Trophoblast cell (in vitro differentiated cells and primary cell): ENCODE measurements at regions not wholly inside any gene's neighbourhood (a gene's known extent, or its start where the extent isn't known, plus 50 kb on each side); places are given as distances from the start of the nearest gene placed in this dataset.
"Not testable (repeated sequence)": the region's sequence is repeated elsewhere in the genome, so short reads cannot be mapped to it uniquely, and the experiment has no call there.

Source experiments
- DNase-seq, 2 donors: peaks; one replicate each; pipeline ENCODE4 v3.0.0-alpha.2; 2016
- H2AFZ ChIP-seq: 2 replicates; pipeline ENCODE4 v1.6.1; 2013; ENCODE audit warnings: low read length, moderate library complexity, mild to moderate bottlenecking; ENCODE audit not compliant: insufficient read depth, poor library complexity
- H2AK5ac ChIP-seq: 2 replicates; pipeline ENCODE4 v1.6.1; 2013; ENCODE audit warnings: mild to moderate bottlenecking, low read length
- H2BK120ac ChIP-seq: 2 replicates; pipeline ENCODE4 v1.6.1; 2013; ENCODE audit warnings: low read length, mild to moderate bottlenecking, moderate library complexity; ENCODE audit not compliant: insufficient read depth, poor library complexity
- H2BK12ac ChIP-seq: 2 replicates; pipeline ENCODE4 v1.6.1; 2013; ENCODE audit warnings: mild to moderate bottlenecking, low read length, moderate library complexity
- H2BK5ac ChIP-seq: 2 replicates; pipeline ENCODE4 v1.6.1; 2013; ENCODE audit warnings: low read length, low read depth, moderate library complexity, mild to moderate bottlenecking; ENCODE audit not compliant: poor library complexity
- H3K14ac ChIP-seq: 2 replicates; pipeline ENCODE4 v1.6.1; 2013; ENCODE audit warnings: mild to moderate bottlenecking, low read length
- H3K18ac ChIP-seq: 2 replicates; pipeline ENCODE4 v1.6.1; 2013; ENCODE audit warnings: mild to moderate bottlenecking, low read length
- H3K23ac ChIP-seq: 2 replicates; pipeline ENCODE4 v1.6.1; 2013; ENCODE audit warnings: low read length
- H3K27ac ChIP-seq: 2 replicates; pipeline ENCODE4 v1.5.1; 2013; ENCODE audit warnings: low read depth, mild to moderate bottlenecking, inconsistent platforms, low read length, moderate library complexity
- H3K27me3 ChIP-seq: 2 replicates; pipeline ENCODE4 v1.6.1; 2013; ENCODE audit warnings: inconsistent platforms, mild to moderate bottlenecking, low read length, moderate library complexity; ENCODE audit not compliant: insufficient read depth
- H3K36me3 ChIP-seq, 2 experiments: 1 replicate in 1 of 2; 2 replicates in 1 of 2; pipeline ENCODE4 v1.6.1; 2013; ENCODE audit warnings: low read length in 2 of 2, mild to moderate bottlenecking in 2 of 2, moderate library complexity in 1 of 2; ENCODE audit not compliant: insufficient read depth in 2 of 2, control insufficient read depth in 1 of 2
- H3K4ac ChIP-seq: 2 replicates; pipeline ENCODE4 v1.6.1; 2013; ENCODE audit warnings: low read depth, mild to moderate bottlenecking, low read length, moderate library complexity
- H3K4me1 ChIP-seq, 2 experiments: 1 replicate in 1 of 2; 2 replicates in 1 of 2; pipeline ENCODE4 v1.6.1; 2013; ENCODE audit warnings: low read length in 2 of 2, mild to moderate bottlenecking in 2 of 2, moderate library complexity in 1 of 2; ENCODE audit not compliant: insufficient read depth in 2 of 2, control insufficient read depth in 1 of 2
- H3K4me2 ChIP-seq: 2 replicates; pipeline ENCODE4 v1.6.1; 2013; ENCODE audit warnings: inconsistent platforms, mild to moderate bottlenecking, low read length, moderate library complexity
- H3K4me3 ChIP-seq: 2 replicates; pipeline ENCODE4 v1.5.1; 2013; ENCODE audit warnings: mild to moderate bottlenecking, low read depth, low read length, inconsistent platforms
- H3K79me1 ChIP-seq: one replicate; pipeline ENCODE4 v1.6.1; 2013; ENCODE audit warnings: low read length
- H3K79me2 ChIP-seq: 2 replicates; pipeline ENCODE4 v1.6.1; 2013; ENCODE audit warnings: low read length, mild to moderate bottlenecking; ENCODE audit not compliant: control insufficient read depth, insufficient read depth, poor library complexity
- H3K9ac ChIP-seq: 2 replicates; pipeline ENCODE4 v1.6.1; 2013; ENCODE audit warnings: mild to moderate bottlenecking, low read length
- H3K9me3 ChIP-seq: 2 replicates; pipeline ENCODE4 v1.6.1; 2013; ENCODE audit warnings: low read depth, mild to moderate bottlenecking, control low read depth, inconsistent platforms, low read length; ENCODE audit not compliant: insufficient read depth
- H4K12ac ChIP-seq: 2 replicates; pipeline ENCODE4 v1.6.1; 2013; ENCODE audit warnings: low read depth, mild to moderate bottlenecking, low read length, moderate library complexity
- H4K8ac ChIP-seq: 2 replicates; pipeline ENCODE4 v1.6.1; 2013; ENCODE audit warnings: low read depth, mild to moderate bottlenecking, low read length, moderate library complexity
- H4K91ac ChIP-seq: one replicate; pipeline ENCODE4 v1.6.1; 2013; ENCODE audit warnings: low read depth, mild to moderate bottlenecking, low read length, moderate library complexity
- WGBS: extraction: QIAGEN DNeasy Blood & Tissue Kit; methylation state at CpG from one replicate; pipeline ENCODE4 v1.1.7; 2013; ENCODE audit warnings: missing lambda C conversion rate; ENCODE audit not compliant: insufficient read length, insufficient coverage; ENCODE audit errors: extremely low coverage; 5-methylcytosine and 5-hydroxymethylcytosine counted together

DNA sequence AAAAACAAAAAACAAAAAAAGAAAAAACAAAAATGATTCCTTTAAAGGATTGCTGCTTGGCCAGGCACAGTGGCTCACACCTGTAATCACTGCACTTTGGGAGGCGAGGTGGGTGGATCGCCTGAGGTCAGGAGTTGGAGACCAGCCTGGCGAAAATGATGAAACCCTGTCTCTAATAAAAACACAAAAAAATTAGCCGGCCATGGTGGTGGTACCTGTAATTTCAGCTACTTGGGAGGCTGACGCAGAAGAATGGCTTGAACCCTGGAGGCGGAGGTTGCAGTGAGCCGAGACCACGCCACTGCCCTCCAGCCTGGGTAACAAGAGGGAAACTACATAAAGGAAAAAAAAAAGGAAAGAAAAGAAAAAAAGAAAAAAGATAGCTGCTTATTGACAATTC, 3920.8 kb upstream of the OR11H1 start:
- not testable (repeated sequence) for H3K23ac ChIP-seq, H3K4me1 ChIP-seq, H3K4me3 ChIP-seq, H4K91ac ChIP-seq, H3K4me2 ChIP-seq, H3K27me3 ChIP-seq, H3K4ac ChIP-seq, H3K36me3 ChIP-seq, H2BK5ac ChIP-seq, H3K79me2 ChIP-seq, H3K18ac ChIP-seq, H2BK120ac ChIP-seq, H3K9ac ChIP-seq, H2BK12ac ChIP-seq, H4K8ac ChIP-seq, DNase-seq, H2AK5ac ChIP-seq, H4K12ac ChIP-seq, H3K14ac ChIP-seq, H2AFZ ChIP-seq, H3K27ac ChIP-seq, H3K79me1 ChIP-seq
- no CpG with 5 or more reads among the region's 8 CpGs for WGBS
- peaks cover 38% of the 10 kb centered on the region for H3K9me3 ChIP-seq

DNA sequence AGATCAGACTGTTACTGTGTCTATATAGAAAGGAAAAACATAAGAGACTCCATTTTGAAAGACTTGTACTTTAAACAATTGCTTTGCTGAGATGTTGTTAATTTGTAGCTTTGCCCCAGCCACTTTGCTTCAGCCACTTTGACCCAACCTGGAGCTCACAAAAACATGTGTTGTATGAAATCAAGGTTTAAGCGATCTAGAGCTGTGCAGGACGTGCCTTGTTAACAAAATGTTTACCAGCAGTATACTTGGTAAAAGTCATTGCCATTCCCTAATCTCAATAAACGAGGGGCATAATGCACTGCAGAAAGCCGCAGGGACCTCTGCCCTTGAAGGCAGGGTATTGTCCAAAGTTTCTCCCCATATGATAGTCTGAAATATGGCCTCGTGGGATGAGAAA, 3919.5 kb upstream of the OR11H1 start:
- not testable (repeated sequence) for H2AFZ ChIP-seq, H3K36me3 ChIP-seq

DNA sequence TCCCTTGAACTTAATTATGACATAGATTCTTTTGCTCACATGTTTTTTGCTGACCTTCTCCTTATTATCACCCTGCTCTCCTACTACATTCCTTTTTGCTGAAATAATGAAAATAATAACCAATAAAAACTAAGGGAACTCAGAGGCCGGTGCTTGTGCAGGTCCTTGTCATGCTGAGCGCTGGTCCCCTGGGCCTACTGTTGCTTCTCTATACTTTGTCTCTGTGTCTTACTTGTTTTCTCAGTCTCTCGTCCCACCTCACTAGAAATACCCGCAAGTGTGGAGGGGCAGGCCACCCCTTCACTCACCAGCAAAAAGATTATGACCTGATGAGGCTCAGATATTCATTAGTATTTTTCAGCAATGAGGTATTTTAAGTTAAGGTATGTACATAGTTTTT, 3918.8 kb upstream of the OR11H1 start:
- not testable (repeated sequence) for H3K4me2 ChIP-seq, H3K27ac ChIP-seq, H4K8ac ChIP-seq, H2AK5ac ChIP-seq, H2AFZ ChIP-seq, H3K9ac ChIP-seq, H3K4me3 ChIP-seq, H3K23ac ChIP-seq, H3K79me2 ChIP-seq, H3K14ac ChIP-seq, H4K12ac ChIP-seq, H3K36me3 ChIP-seq, H2BK5ac ChIP-seq, H3K79me1 ChIP-seq, H3K4ac ChIP-seq, H2BK120ac ChIP-seq, H3K27me3 ChIP-seq, H3K18ac ChIP-seq, H4K91ac ChIP-seq, H2BK12ac ChIP-seq, H3K4me1 ChIP-seq, DNase-seq
- WGBS = no CpG with 5 or more reads among the region's 4 CpGs
- peaks cover 56% of the 10 kb centered on the region for H3K9me3 ChIP-seq

More for the DNA sequence above, 3919.5 kb upstream of the OR11H1 start:
- not testable (repeated sequence) for H3K79me1 ChIP-seq, H2BK5ac ChIP-seq, H3K9ac ChIP-seq, H4K12ac ChIP-seq, H3K4ac ChIP-seq, H4K91ac ChIP-seq, H3K14ac ChIP-seq, H3K4me1 ChIP-seq, H3K79me2 ChIP-seq, DNase-seq, H2BK120ac ChIP-seq, H3K27me3 ChIP-seq, H2AK5ac ChIP-seq, H3K4me2 ChIP-seq, H3K4me3 ChIP-seq, H3K23ac ChIP-seq, H2BK12ac ChIP-seq, H3K18ac ChIP-seq, H3K27ac ChIP-seq, H4K8ac ChIP-seq
- H3K9me3 ChIP-seq = peaks cover 49% of the 10 kb centered on the region
- WGBS = no CpG with 5 or more reads among the region's 5 CpGs

DNA sequence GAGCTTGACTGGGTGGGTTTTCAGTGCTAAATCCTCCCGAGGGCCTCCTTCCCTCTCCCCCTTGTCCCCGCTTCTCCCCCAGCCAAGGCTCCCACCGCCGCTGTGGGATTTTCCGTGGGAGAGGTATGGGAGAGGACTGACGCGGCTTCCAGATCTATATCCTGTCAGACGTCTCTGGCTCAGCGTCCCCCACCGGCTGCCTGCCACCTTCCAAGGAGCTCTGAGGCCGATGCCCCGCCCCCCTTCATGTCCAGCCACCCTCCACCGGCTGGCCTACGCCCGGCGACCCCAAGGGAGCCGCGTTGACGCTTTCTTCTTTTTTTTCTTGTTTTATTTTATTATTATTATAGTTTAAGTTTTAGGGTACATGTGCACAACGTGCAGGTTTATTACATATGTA, 3916.7 kb upstream of the OR11H1 start:
- H3K9ac ChIP-seq, H2AFZ ChIP-seq, H3K4me3 ChIP-seq, H3K4ac ChIP-seq, H2BK12ac ChIP-seq, H2BK5ac ChIP-seq, H2BK120ac ChIP-seq, H4K91ac ChIP-seq, H2AK5ac ChIP-seq, H3K14ac ChIP-seq, H3K79me1 ChIP-seq, DNase-seq, H3K79me2 ChIP-seq, H3K23ac ChIP-seq, H3K36me3 ChIP-seq, H3K4me1 ChIP-seq, H3K27ac ChIP-seq, H3K27me3 ChIP-seq, H3K4me2 ChIP-seq, H4K8ac ChIP-seq, H4K12ac ChIP-seq, H3K18ac ChIP-seq: not testable (repeated sequence)
- H3K9me3 ChIP-seq = peaks cover 49% of the 10 kb centered on the region
- WGBS = no CpG with 5 or more reads among the region's 20 CpGs
